Ramos (cell line): ENCODE measurements at regions not wholly inside any gene's neighbourhood (a gene's known extent, or its start where the extent isn't known, plus 50 kb on each side); places are given as distances from the start of the nearest gene placed in this dataset.

Source experiments
- in situ Hi-C: fragments of 300-500 bp; cut with MboI; formaldehyde crosslinking; loops from one replicate; pipeline ENCODE4 v1.14.3; 2022; ENCODE audit warnings: low sequenced_read_pairs; ENCODE audit not compliant: unreplicated experiment

DNA sequence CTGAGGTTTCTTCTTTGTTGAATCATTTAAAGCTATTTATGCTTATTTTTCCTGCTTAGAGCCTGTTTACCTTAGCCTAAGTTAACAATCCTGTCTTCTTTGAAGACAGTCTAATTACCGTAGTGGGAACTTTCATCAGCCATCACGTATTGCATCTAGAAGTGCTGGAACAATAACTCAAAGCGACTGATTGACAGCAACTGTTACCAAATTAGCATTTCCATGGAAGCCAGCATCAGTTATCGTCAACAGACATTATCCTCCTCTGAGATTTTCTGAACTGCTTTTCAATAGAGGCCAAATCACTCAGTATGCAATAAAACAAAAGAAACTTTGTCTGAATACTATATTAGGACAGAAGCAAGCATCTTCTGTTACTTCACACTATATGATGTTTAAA lies 433.3 kb upstream of the SLITRK1 start:
- in situ Hi-C loops = no loop called here

DNA sequence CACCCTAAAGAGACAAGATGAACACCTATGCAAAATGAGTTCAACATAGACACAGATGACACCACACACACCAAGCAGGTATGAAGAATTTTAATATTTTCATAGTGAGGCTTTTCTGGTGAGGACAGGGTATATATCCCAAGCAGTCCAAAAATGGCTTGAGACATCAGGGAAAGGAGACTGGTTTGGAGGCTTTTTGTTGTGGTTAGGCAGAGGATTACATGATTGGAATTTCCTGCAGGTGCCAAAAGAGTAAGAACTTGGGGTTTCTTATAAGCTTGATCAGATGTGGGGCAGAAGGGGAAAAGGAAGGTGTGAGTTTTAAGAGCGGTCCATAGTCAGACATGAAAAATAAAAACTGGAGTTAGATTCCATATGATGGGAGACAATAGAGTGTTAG lies 420.8 kb upstream of the SLITRK1 start:
- in situ Hi-C loops = no loop called here

DNA sequence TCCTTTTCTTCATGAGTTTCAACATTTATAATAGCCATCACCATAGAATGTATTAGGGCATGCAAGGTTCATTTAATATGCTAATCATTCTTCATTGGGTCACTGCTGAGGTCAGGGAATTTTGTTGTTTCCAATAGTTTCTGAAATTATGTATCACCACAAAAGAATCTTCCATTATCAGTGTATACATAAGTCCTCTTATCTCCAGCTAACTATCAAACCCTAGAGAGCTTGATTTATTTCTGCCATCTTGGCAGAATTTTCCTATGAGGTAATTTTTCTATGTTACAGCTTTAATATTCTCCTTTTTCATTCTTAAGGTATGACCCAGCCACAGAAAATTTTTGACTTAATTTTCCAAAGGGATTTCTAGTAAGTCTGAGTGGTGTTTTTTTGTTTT lies 415.0 kb upstream of the SLITRK1 start:
- in situ Hi-C loops = no loop called here

DNA sequence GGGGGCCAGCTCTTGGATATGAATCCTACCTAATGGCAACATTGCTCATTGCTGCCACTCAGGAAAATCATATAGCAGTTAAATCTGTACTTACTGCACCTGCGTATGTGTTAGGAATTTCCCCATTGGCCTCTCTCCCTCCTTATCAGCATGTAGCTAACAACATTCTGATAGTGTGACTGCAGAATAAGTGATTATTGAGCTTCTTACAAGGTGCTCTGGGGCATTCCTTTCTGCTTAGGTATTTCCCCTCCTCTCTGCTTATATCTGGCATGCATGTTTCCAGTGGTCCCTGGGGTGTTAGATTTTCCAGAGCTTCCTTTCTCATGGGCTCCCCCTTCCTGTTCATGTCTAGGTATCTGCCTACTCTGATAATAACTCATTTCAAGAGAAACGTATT lies 414.1 kb upstream of the SLITRK1 start:
- in situ Hi-C loops = no loop called here

DNA sequence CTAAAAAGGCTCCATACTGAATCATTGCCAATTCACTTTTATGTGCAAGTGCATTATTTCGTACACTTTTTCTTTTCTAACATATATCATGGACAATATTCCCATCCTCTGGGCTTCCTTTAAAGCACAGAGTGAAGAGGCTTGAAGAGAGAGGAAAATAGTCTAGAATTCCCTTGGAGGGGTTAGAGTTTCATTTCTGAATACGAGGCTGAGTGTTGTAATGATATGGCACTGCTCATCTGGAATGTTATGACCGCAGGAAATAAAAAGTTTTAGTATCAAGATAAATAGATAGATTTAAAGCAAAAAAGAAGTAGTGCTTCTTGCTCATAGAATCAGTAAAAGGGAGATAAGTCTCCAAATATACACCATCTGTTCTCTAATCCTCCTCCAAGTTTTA lies 412.3 kb upstream of the SLITRK1 start:
- in situ Hi-C loops = no loop called here

DNA sequence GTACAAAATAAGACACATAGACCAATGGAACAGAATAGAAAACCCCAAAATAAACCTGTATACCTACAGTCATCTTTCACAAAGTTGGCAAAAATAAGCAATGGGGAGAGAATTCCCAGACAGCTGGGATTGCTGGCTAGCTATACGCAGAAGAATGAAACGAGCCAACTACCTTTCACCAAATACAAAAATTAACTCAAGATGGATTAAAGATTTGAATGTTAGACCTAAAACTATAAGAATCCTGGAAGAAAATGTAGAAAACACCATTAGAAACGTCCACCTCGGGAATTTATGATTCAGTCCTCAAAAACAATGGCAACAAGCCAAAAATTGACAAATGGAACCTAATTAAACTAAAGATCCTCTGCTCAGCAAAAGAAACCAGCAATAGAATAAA lies 408.1 kb upstream of the SLITRK1 start:
- in situ Hi-C loops = no loop called here

DNA sequence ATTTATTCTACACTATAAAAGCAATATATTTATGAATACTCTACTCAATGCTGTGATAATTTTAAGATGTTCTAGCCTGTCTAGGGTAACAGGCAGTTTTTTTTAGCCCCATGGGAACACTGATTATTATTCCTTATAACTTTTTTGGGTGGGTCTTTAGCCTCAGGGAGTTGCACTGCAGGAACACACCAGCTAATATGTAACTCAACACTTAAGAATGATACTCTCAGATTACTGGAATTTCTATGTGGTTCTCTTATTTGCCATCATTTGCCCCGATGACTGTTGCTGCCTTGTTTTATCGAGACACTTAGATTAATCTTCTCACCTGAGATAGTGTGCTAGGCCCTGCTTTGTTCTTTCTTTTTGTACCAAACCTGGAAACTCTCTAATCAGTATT lies 396.9 kb upstream of the SLITRK1 start:
- in situ Hi-C loops = no loop called here

DNA sequence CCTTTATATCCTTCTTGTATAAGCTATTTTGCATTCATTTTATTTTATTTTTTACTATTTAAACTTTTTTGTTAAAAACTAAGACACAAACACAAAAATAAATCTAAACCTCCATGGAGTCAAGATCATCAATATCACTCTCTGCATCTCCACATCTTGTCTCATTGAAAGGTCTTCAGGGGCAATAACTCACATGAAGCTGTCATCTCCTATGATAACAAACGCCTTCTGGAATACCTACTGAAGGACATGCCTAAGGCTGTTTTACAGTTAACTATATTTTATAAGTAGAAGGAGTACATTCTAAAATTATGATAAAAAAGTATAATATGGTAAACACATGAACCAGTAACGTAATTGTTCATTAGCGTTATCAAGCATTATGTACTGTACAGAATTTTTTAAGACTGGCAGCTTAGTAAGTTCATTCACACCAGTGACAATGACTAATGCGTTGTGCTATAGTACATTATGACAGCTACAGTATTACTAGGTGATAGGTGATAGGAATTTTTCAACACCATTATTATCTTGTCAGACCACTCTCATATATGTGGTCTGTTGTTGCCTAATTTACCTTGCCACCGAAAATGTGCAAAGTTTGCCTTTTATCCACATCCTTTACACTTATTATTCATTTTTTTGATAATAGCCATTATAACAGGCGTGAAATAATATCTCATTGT lies 390.7 kb upstream of the SLITRK1 start:
- in situ Hi-C loops = no loop called here

DNA sequence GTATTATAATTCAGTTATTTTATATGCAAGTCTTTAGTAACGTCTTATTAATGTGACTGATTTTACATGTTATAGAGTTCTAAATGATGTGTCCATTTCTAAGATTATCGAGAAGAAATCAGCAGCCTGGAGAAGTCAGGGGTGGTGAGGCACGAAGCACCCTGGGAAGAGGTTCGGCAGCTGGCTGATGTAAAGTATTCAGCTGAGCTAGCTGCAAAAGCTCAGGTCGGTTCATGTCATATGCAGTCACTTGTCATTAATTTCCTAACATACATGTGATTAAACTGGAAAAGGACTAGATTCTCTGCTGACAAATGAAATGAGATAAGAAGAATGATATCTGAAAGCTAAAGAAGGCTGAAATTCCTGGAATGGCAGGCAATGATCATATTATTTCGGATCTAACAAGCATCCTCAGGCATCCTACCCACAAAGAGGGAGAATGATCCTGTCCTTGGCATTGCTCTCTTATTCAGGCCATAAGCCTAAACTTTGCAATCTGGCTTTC lies 383.0 kb upstream of the SLITRK1 start:
- in situ Hi-C loops = no loop called here

DNA sequence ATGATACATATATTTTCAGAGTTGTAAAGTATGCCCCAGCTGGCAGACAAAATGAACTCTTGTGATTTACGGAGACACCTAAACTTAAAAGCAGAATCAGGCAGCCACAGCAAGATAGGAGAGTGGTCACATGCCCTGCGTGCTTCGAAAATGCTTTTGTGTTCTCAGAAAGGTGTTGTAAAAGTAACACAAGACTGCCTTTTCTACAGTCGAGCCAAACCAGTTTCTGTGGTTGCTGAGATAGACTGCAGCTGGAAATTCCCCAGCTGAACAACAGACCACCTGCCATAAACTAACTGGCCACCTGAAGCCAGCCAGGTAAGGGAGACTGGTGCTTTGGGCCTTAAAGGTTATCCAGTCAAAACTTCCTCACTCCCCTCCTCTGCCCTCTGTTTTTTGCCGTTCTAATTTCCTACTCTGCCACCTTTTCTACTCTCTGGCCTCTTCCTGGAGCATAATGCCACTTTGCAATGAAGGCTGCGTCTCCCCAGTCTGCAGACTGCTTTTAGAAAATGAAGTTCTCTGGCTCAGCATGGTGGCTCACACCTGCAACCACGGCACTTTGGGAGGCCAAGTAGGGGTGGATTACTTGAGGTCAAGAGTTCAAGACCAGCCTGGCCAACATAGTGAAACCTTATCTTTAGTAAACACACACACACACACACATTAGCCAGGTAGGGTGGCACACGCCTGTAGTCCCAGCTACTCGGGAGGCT lies 381.2 kb upstream of the SLITRK1 start:
- in situ Hi-C loops = no loop called here

DNA sequence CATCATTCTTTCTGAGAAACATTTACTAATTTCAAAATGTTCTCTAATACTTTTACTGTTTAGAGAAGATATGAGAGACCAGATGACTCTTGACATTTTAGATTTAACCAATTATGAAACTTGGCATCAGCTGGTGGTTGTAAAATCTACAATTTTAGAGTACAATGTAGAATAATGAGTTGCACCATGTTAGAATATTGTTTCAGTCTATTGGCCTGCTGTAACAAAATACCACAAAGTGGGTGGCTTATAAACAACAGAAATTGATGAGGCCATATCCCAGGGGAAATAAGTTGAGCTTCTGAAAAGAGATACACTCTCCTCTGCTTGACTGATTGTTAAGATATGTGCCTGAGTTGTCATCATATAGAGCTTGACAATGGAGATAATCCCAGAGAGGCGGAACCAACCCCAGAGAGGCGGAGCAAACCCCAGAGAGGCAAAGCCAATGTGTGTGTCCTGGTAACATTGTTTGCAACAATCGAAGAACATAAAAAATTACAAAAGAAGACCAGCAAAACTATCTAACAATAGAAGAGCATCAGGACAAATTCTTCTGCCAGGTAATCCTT lies 373.0 kb upstream of the SLITRK1 start:
- in situ Hi-C loops = no loop called here

DNA sequence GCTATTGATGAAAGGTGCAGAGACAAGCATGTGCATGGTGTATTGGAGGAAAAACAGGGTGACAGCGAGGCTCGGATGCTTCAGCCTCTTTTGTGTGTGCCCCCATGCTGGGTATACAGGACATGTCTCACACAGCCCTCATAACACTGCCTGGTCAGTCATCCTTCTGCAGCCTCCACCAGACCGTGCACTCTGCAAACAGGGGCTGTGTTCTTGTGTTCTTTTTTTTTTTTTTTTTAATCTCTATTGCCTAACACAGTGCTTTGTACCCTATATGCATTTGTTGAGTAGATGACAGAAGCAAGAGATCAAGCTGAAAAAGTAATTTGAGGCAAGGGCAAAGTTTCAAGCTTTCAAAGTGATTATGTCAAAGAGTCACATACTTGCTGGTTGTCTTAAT lies 367.2 kb upstream of the SLITRK1 start:
- in situ Hi-C loops = no loop called here

DNA sequence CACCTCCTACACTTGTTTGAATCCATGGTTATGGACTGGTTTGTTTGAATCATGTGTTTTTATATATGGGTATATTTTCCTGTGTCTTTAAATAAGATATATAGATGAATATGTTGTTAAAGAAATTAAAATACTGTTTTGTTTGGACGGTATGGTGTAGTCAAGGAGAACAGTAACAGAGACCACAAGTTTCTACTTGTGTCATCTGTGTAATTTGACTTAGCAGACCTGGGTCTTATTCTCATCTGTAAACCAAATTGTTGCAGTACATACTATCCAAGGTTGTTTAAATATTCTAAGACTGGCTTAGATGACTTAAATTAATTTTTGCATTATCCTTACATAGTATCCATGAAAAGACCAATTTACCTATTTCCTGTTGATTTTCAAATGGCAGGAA lies 361.1 kb upstream of the SLITRK1 start:
- in situ Hi-C loops = no loop called here

DNA sequence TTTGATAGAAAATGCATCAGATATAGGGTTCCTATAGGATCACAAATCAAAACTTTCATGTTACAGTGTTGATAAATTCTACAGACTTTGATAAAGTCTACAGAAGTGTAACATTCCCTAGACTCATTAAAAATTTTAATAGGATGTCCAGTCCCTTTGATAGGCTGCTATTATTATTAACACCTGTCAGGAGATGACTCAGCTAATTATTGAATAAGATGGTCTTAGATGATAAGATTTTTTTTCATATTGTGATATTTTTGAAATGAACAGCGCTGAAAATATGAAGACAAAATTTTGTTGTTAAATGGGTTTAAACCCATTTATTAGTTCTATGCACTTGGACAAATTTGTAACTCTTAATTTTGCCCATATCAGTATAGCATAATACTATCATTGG lies 356.8 kb upstream of the SLITRK1 start:
- in situ Hi-C loops = no loop called here

DNA sequence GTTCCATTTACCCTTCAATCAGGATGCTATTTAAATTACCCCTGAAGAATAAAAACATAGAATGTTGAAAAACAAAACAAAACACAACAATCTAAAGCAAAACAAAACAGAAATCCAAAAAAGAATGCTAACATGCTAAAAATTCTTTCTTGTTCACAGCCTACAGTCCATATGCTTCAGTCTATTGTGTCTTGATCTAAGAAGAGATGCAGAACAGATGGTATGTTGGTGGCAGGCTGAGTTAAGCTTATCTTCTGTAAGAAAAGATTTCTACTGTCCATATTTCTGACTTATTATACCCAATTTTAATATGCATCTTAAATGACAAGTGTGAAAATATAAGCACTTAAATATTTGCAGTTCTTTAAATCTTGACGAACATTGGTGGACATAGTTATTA lies 356.1 kb upstream of the SLITRK1 start:
- in situ Hi-C loops = no loop called here

DNA sequence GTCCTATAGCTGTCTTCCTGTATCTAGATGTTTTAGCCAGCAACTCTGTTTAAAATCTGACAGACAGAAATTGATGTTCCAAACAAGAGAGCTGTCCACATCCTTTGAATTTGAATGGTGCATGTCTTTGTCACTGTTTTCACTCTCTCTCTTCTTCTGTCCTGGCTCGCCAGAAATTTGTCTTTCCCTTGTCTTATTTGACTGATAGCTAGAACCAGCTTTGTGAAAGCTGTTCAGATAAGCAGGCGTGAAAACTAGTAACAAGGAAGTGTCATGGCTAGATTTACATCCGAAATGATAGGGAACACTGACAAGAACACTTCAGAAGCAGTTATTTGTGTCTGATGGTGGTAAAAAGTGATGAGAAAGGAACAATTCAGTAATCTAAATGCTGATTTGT lies 354.9 kb upstream of the SLITRK1 start:
- in situ Hi-C loops = no loop called here

DNA sequence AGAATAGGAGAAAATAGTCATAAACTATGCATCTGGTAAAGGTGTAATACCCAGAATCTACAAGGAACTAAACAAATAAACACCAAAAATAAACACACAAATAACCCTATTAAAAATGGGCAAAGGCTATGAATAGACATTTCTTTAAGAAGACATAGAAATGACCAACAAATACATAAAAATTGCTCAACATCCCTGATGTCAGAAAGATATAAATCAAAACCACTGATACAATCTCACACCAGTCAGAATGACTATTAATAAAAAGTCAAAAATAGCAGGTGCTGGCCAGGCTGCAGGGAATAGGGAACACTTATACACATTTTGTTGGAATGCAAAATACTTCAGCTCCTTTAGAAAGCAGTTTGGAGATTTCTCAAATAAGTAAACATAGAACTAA lies 352.1 kb upstream of the SLITRK1 start:
- in situ Hi-C loops = no loop called here

DNA sequence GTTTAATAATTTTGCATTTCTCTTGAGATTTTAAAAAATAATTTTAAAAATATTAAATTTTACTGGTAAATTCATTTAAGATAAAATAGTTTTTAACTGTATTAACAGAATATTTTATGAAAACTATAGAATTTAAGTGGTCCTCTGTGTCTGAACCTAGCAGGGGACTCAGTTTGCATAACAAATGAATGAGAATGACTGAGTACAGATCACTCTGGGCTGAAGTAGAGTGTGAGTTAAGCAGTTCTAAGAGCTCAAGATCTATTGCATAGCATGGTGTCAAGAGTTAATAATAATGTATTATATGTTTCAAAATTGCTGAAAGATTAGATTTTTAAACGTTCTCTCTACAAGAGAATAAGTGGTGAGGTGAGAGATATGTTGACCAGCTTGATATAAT lies 348.3 kb upstream of the SLITRK1 start:
- in situ Hi-C loops = no loop called here

DNA sequence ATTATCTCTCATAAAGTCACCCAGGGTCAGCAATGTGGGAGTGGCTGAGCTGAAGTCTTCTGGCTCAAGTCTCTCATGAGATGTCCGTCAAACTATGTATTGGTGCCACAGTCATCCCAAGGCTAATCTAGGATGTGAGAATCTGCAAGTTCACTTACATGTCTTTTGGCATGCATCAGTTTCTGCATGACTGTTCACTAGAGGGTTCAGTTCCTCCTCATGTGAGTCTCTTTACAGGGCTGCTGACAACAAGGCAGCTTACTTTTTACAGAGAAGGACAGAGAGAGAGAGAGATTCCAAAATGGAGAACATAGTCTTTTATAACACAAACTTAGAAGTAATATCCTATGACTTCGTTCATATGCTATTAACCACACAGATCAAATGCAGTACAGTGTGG lies 328.8 kb upstream of the SLITRK1 start:
- in situ Hi-C loops = no loop called here

DNA sequence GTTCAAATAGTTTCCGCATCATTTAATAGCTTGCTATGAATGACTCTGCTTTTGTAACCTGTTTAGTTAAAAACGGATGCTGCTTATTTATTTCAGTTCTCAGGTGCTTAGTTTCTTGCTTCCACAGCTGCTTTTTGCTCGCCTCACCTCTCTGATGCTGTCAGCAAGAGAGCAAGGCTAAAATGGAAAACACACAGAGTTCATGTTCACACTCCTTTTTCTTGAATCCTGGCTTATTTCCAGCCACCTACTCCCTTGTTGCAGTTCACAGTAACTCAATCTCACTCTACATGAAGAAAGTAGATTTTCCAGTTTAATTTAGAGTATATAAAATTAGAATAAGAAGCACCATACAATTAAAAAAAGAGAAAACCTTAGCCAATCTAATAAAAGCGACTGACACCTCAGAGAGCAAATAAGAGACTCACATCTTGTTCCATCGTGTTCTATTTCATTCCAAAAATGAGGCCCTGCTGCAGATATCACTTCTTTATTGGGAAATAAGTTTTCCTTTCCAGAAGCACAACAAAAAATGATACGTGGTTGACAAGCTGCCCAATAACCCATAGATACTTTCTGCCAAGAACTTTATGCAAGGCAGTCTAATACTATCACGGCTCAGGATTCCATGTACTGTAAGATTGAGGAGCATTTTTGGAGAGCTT lies 326.1 kb upstream of the SLITRK1 start:
- in situ Hi-C loops = no loop called here

DNA sequence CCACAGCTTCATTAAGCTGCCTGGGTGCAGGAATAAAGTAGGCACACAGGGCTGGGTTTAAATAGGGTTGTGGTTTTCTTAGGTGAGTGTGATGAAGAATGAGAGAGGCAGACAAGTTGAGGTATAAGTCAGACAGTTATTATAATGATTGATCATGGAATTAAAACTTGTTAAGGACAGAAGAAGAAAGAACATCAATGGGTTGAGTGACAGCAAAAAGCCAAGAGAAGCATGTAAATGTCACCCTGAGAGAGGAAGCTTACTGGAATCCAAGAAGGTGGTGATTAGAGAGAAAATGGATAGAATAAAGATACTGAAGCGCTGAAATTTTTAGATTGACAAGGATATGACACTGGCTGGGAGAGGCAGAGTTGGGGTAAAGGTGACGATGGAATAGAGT lies 325.2 kb upstream of the SLITRK1 start:
- in situ Hi-C loops = no loop called here
